KMS-11 (cell line): ENCODE measurements at regions not wholly inside any gene's neighbourhood (a gene's known extent, or its start where the extent isn't known, plus 50 kb on each side); places are given as distances from the start of the nearest gene placed in this dataset.

Experiments
- H2AFZ ChIP-seq: fragments of 200-600 bp; sonication (generic); 2 replicates; pipeline ENCODE4 v1.6.1; 2016; ENCODE audit warnings: antibody characterized with exemption, mixed run types, low read depth
- H3K27ac ChIP-seq: fragments of 200-600 bp; sonication (generic); 2 replicates; pipeline ENCODE4 v1.6.1; 2016; ENCODE audit warnings: mild to moderate bottlenecking, mixed run types
- H3K27me3 ChIP-seq: fragments of 200-600 bp; sonication (generic); 2 replicates; pipeline ENCODE4 v1.6.1; 2017; ENCODE audit warnings: mild to moderate bottlenecking, low read depth, mixed run types, moderate library complexity; ENCODE audit not compliant: insufficient read depth
- H3K36me3 ChIP-seq: fragments of 200-600 bp; sonication (generic); 2 replicates; pipeline ENCODE4 v1.6.1; 2017; ENCODE audit warnings: mild to moderate bottlenecking, mixed run types; ENCODE audit not compliant: insufficient read depth
- H3K4me1 ChIP-seq: fragments of 200-600 bp; sonication (generic); 2 replicates; pipeline ENCODE4 v1.6.1; 2016; ENCODE audit warnings: mild to moderate bottlenecking, low read depth, mixed run types; ENCODE audit not compliant: poor library complexity, severe bottlenecking
- H3K4me2 ChIP-seq: fragments of 200-600 bp; sonication (generic); 2 replicates; pipeline ENCODE4 v1.7.0; 2016; ENCODE audit warnings: mild to moderate bottlenecking, mixed run types
- H3K4me3 ChIP-seq: fragments of 200-600 bp; sonication (generic); IDR thresholded peaks from 2 replicates; pipeline ENCODE4 v1.6.1; 2017; ENCODE audit warnings: low read depth, low read length, mixed read lengths; ENCODE audit not compliant: insufficient read depth
- H3K79me2 ChIP-seq: fragments of 200-600 bp; sonication (generic); 2 replicates; pipeline ENCODE4 v1.6.1; 2016; ENCODE audit warnings: low read depth, mixed run types; ENCODE audit not compliant: insufficient read depth
- H3K9ac ChIP-seq: fragments of 200-600 bp; sonication (generic); 2 replicates; pipeline ENCODE4 v1.6.1; 2016; ENCODE audit warnings: mild to moderate bottlenecking, mixed run types
- H4K20me1 ChIP-seq: fragments of 200-600 bp; sonication (generic); 2 replicates; pipeline ENCODE4 v1.6.1; 2016; ENCODE audit warnings: mild to moderate bottlenecking, mixed run types; ENCODE audit not compliant: insufficient read depth
- CTCF ChIP-seq: fragments of 200-600 bp; sonication (generic); conservative IDR thresholded peaks from 2 replicates; pipeline ENCODE4 v1.6.1; 2017; ENCODE audit warnings: low read depth, mild to moderate bottlenecking, antibody characterized with exemption, low read length, moderate library complexity, mixed read lengths

- H4K20me1 ChIP-seq = no peaks in the 10 kb centered on the region
- no peak overlapping the region for H3K27ac ChIP-seq
- H3K36me3 ChIP-seq = no peaks in the 10 kb centered on the region
- H3K4me3 ChIP-seq = no peak overlapping the region
- no peak overlapping the region for H2AFZ ChIP-seq
- no peak for TF ChIP-seq CTCF
- H3K79me2 ChIP-seq = no peaks in the 10 kb centered on the region
- H3K27me3 ChIP-seq = no peaks in the 10 kb centered on the region
- H3K9ac ChIP-seq = no peak overlapping the region
- H3K4me1 ChIP-seq = no peaks in the 10 kb centered on the region
- H3K4me2 ChIP-seq = no peak overlapping the region
These were observed 95.7 kb upstream of the SOX5 start for GRCh38 chr12:24044941-24045703.

DNA sequence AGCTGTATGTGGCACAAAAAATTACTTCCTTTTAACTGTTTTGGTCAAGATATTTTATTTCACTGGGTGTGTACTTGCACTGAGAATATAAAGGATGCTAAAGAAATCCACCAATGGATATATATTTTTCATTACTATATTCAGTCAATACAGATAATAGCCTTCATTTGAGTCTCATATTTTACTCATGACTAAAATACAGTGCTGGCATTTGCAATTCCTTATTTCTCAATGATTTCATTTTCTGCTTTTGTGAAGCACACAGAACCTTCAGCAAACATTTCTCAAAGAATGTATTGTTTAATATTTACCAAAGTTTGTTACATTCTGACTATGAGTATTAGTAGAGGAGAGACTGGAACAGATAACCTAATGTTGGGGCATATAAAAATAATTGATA, 93.2 kb upstream of the SOX5 start:
- Histone ChIP-seq H3K9ac (no peak overlapping the region), H2AFZ (no peak overlapping the region), H4K20me1 (no peaks in the 10 kb centered on the region), H3K27ac (no peak overlapping the region), H3K4me1 (no peaks in the 10 kb centered on the region), H3K79me2 (no peaks in the 10 kb centered on the region), H3K27me3 (no peaks in the 10 kb centered on the region), H3K4me2 (no peak overlapping the region), H3K36me3 (no peaks in the 10 kb centered on the region), H3K4me3 (no peak overlapping the region)
- TF ChIP-seq CTCF = no peak

DNA sequence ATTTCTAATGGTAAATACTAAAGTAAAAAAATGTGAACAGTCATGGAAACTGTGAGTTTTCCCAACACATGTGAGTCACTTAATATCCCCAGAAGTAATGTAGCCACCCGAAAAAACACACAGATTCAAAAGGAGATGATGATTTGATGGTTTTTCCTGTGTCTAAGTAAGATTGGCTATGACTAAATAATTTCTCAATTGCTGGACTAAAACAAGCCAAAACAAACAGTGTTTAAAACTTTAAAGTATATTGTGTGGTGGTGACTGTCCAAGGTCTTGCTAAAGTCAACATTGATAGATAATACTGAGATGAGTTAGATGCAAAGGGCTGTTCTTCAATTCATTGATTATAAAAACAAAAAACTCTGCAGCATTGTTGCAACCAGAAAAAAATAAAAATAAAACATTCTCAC, 89.6 kb upstream of the SOX5 start:
- no peak for TF ChIP-seq CTCF
- Histone ChIP-seq H3K27me3 (no peaks in the 10 kb centered on the region), H4K20me1 (no peaks in the 10 kb centered on the region), H3K79me2 (no peaks in the 10 kb centered on the region), H3K36me3 (no peaks in the 10 kb centered on the region), H3K4me2 (no peak overlapping the region), H3K4me1 (no peaks in the 10 kb centered on the region), H3K4me3 (no peak overlapping the region), H2AFZ (no peak overlapping the region), H3K27ac (no peak overlapping the region), H3K9ac (no peak overlapping the region)

GRCh38 chr12:24038211-24038997, 88.9 kb upstream of the SOX5 start:
- Histone ChIP-seq H3K36me3 (no peaks in the 10 kb centered on the region), H4K20me1 (no peaks in the 10 kb centered on the region), H3K4me2 (no peak overlapping the region), H3K9ac (no peak overlapping the region), H2AFZ (no peak overlapping the region), H3K27ac (no peak overlapping the region), H3K27me3 (no peaks in the 10 kb centered on the region), H3K79me2 (no peaks in the 10 kb centered on the region), H3K4me1 (no peaks in the 10 kb centered on the region), H3K4me3 (no peak overlapping the region)
- TF ChIP-seq CTCF = no peak
